Common myeloid progenitor, CD34-positive (primary cell): ENCODE measurements at regions not wholly inside any gene's neighbourhood (a gene's known extent, or its start where the extent isn't known, plus 50 kb on each side); places are given as distances from the start of the nearest gene placed in this dataset.

ENCODE experiments used
- CTCF ChIA-PET: fragments of 350-600 bp; sonication (Branson Sonifier 250); formaldehyde crosslinking; loops from one replicate; lab custom pipeline; 2021; ENCODE audit warnings: antibody characterized with exemption; lab: Charles Lee
- POLR2A ChIA-PET: fragments of 350-600 bp; sonication (Branson Sonifier 250); formaldehyde crosslinking; loops from one replicate; lab custom pipeline; 2021; ENCODE audit warnings: antibody characterized with exemption; lab: Charles Lee
- DNase-seq, 3 donors: peaks; one replicate each; pipeline versions ENCODE4 v3.0.0 to v3.0.0-alpha.2; 2013
- H3K27ac ChIP-seq, 2 experiments: 1 replicate in 1 of 2; 2 replicates in 1 of 2; pipeline ENCODE4 v1.7.0; 2013; ENCODE audit warnings: inconsistent platforms in 2 of 2, low read length in 2 of 2, mild to moderate bottlenecking in 2 of 2, low read depth in 1 of 2, moderate library complexity in 1 of 2; ENCODE audit not compliant: severe bottlenecking in 2 of 2, insufficient read depth in 1 of 2, poor library complexity in 1 of 2
- H3K27me3 ChIP-seq, 5 experiments: replicated peaks in 2 of 5; 1 replicate in 3 of 5; 2 replicates in 2 of 5; pipeline versions ENCODE4 v1.6.1 to v1.7.0; 2013; ENCODE audit warnings: low read length in 4 of 5, mild to moderate bottlenecking in 2 of 5, moderate library complexity in 2 of 5, inconsistent platforms in 1 of 5; ENCODE audit not compliant: insufficient read depth in 5 of 5, control insufficient read depth in 4 of 5
- H3K36me3 ChIP-seq, 4 experiments: 1 replicate in 2 of 4; 2 replicates in 2 of 4; pipeline versions ENCODE4 v1.6.1 to v1.7.0; 2013; ENCODE audit warnings: low read length in 3 of 4, control low read depth in 1 of 4, mild to moderate bottlenecking in 1 of 4; ENCODE audit not compliant: control insufficient read depth in 4 of 4, insufficient read depth in 4 of 4
- H3K4me1 ChIP-seq, 4 experiments: 1 replicate in 3 of 4; 2 replicates in 1 of 4; pipeline versions ENCODE4 v1.6.1 to v1.7.1; 2013; ENCODE audit warnings: low read length in 3 of 4, mild to moderate bottlenecking in 3 of 4, control low read depth in 1 of 4, inconsistent platforms in 1 of 4, moderate library complexity in 1 of 4; ENCODE audit not compliant: control insufficient read depth in 4 of 4, insufficient read depth in 4 of 4; ENCODE audit errors: control extremely low read depth in 1 of 4
- H3K4me3 ChIP-seq, 7 experiments: 1 replicate in 4 of 7; 2 replicates in 3 of 7; pipeline versions ENCODE4 v1.5.1 to v1.7.0; 2013; ENCODE audit warnings: mild to moderate bottlenecking in 7 of 7, low read length in 6 of 7, moderate library complexity in 6 of 7, inconsistent platforms in 2 of 7, low read depth in 2 of 7, control low read depth in 1 of 7; ENCODE audit not compliant: insufficient read depth in 4 of 7, control insufficient read depth in 1 of 7; ENCODE audit errors: extremely low read depth in 1 of 7
- H3K9me3 ChIP-seq, 5 experiments: 1 replicate in 4 of 5; 2 replicates in 1 of 5; pipeline versions ENCODE4 v1.6.1 to v1.7.1; 2013; ENCODE audit warnings: low read length in 4 of 5, mild to moderate bottlenecking in 2 of 5, inconsistent platforms in 1 of 5, low read depth in 1 of 5, moderate library complexity in 1 of 5; ENCODE audit not compliant: control insufficient read depth in 4 of 5, insufficient read depth in 2 of 5; ENCODE audit errors: control extremely low read depth in 1 of 5
- WGBS: methylation state at CpG from one replicate; pipeline ENCODE4 v1.1.5; 2013; ENCODE audit not compliant: insufficient coverage; 5-methylcytosine and 5-hydroxymethylcytosine counted together

DNA sequence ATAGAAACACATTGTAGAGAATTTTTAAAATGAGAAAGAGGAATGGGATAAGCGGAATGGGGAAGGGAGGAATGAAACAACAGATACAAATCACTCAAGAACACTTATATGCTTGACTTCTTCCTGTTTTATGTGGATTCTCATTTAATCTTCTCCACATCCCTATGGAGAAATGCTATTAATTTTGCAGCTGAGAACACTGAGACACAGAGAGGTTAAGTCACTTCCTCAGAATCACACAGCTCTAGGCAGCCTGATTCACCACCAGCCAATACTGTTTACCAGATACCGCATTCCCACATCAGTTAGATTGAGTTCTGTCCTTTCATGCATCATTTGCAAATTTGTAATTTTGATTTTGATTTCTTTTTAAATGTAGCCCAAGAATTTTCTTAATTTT is 170.5 kb downstream of the SH2D4B start:
- Histone ChIP-seq H3K9me3 (no peaks in the 10 kb centered on the region), H3K4me1 (no peaks in the 10 kb centered on the region), H3K27ac (no peak overlapping the region), H3K27me3 (peaks cover 0 to 4% (median 0%) of the 10 kb centered on the region in 5 experiments), H3K36me3 (no peaks in the 10 kb centered on the region), H3K4me3 (no peak overlapping the region)
- CTCF ChIA-PET, result no interaction called here
- POLR2A ChIA-PET, result no interaction called here
- DNase-seq, result no peak
- no CpG with 5 or more reads among the region's 2 CpGs for WGBS

DNA sequence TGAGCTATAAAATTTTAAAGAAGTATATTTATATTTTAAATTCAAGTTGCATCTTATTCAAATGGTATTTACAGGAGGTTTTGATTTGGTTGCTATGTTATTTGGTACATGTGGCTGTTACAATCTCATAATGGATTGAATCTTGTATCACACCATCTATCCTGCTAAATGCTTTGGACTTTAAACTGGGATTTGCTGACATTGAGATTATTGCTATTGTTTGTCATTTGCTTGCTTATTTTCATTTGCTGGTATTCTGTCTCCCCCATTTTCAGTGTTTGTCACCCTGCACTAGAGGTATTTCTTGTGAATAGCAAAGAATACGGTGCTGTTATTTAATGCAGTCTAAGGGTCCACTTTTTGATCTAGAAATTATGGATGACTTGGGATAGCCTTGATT is 171.1 kb downstream of the SH2D4B start:
- H3K36me3 ChIP-seq, result no peaks in the 10 kb centered on the region
- WGBS, result no CpG with 5 or more reads among the region's 1 CpG
- no peak overlapping the region for H3K4me3 ChIP-seq
- peaks cover 0 to 4% (median 0%) of the 10 kb centered on the region in 5 experiments for H3K27me3 ChIP-seq
- H3K9me3 ChIP-seq, result no peaks in the 10 kb centered on the region
- no peak overlapping the region for H3K27ac ChIP-seq
- H3K4me1 ChIP-seq, result no peaks in the 10 kb centered on the region
- DNase-seq, result no peak
- ChIA-PET CTCF (no interaction called here), POLR2A (no interaction called here)

DNA sequence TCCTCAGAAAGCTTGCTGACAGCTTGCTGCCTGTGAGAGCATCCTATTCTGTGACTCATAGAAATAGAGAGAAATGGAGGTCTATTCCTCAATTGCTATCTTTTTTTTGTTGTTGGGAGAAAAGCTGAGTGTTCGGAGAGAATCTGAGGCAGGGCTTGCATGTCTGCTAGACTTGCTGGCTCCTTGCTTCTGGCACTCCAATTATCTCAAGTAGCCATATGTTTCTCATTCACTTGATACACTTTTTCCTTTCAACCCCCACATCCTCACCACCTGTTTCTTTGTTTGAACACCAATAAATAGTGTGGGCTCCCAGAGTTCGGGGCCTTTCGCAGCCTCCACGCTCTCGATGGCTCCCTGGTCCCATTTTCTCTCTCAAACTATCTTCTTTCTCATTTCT is 172.2 kb downstream of the SH2D4B start:
- DNase-seq, result no peak
- no CpG with 5 or more reads among the region's 5 CpGs for WGBS
- Histone ChIP-seq H3K27ac (no peak overlapping the region), H3K9me3 (no peaks in the 10 kb centered on the region), H3K4me1 (no peaks in the 10 kb centered on the region), H3K36me3 (no peaks in the 10 kb centered on the region), H3K4me3 (no peak overlapping the region), H3K27me3 (peaks cover 0 to 7% (median 4%) of the 10 kb centered on the region in 5 experiments)
- ChIA-PET POLR2A (no interaction called here), CTCF (no interaction called here)

DNA sequence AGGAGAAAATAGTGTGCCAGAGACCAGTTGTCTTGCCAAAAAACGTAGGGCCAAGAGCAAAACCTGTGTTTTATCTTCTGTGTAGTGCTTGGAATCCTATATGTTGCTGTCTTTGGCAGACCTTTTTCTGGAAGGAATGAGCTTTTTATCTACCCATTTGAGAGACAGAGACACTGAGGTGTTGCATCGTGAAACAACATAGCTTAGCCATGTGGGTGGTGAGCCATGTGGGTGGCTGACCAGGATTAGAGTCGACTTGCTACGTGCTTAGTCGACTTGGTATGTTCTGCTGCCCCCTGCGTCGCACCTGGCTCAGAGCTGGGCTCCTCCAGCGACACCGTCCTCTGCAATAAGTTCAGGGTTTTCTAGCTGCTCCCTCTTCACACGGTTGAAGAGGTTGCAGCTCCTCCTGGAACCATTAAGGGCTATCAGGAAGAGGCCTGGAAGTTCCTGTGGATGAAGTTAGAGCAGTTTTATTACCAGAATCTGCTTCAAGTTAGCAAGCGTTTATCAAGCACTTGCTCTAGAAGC is 175.8 kb downstream of the SH2D4B start:
- no peak for DNase-seq
- WGBS, result 84% methylated on average over 11 of the region's 11 CpGs
- Histone ChIP-seq H3K4me3 (no peak overlapping the region), H3K4me1 (no peaks in the 10 kb centered on the region), H3K27me3 (peaks cover 0 to 7% (median 0%) of the 10 kb centered on the region in 5 experiments), H3K36me3 (no peaks in the 10 kb centered on the region), H3K9me3 (no peaks in the 10 kb centered on the region), H3K27ac (no peak overlapping the region)
- ChIA-PET POLR2A (no interaction called here), CTCF (interaction anchor here (0.9 to 1.4 kb wide), 2 partner anchors 14 to 210 kb away, joined by 3 to 5 read pairs; no protein-coding TSS in a partner anchor)

DNA sequence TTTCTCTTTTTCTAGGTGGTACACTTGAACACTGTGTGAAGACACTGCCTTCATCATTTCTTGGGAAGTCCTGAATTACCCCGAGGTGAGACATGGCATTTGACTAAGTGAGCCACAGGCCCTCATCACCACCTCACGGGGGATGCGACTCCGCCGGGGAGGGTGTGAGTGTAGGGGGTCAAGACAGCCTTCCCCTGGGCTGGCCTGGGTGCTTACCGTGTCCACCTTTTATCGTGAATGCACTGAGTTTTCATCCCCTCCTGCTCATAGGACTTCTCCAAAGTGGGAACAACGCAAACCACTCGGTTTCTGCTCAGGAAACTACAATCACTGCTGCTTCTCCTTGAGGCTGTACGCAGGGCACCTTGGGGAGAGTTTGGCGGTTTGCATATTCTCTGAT is 176.9 kb downstream of the SH2D4B start:
- WGBS, result 86% methylated on average over 9 of the region's 11 CpGs
- Histone ChIP-seq H3K27ac (no peak overlapping the region), H3K36me3 (no peaks in the 10 kb centered on the region), H3K4me3 (no peak overlapping the region), H3K4me1 (no peaks in the 10 kb centered on the region), H3K9me3 (no peaks in the 10 kb centered on the region), H3K27me3 (peaks cover 0 to 7% (median 0%) of the 10 kb centered on the region in 5 experiments)
- DNase-seq, result no peak
- ChIA-PET CTCF (interaction anchor here (1.4 kb wide), 1 partner anchor 15 kb away, joined by 5 read pairs; no protein-coding TSS in a partner anchor), POLR2A (no interaction called here)

DNA sequence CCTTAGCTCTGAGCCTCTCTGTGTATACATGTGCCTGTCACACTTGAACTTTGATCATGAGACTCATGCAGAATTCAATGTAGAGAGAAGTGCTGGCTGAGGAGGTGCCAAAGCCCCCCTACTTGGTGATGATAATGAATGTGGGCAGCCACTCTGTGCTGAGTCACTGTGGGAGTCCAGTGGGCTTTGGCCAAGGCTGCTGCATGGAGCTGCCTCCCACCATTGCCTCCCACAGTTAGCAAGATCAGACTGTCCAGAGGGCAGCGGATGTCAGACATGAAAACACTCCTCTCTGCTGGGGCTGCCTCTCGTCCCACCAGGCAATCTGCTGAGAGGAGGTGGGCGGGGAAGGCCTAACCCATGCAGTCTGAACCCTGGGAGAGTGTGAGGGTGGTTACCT is 180.3 kb downstream of the SH2D4B start:
- DNase-seq, result no peak
- H3K9me3 ChIP-seq, result no peaks in the 10 kb centered on the region
- H3K36me3 ChIP-seq, result no peaks in the 10 kb centered on the region
- POLR2A ChIA-PET, result no interaction called here
- no peaks in the 10 kb centered on the region for H3K4me1 ChIP-seq
- 100% methylated on average over 3 of the region's 3 CpGs for whole genome bisulfite sequencing
- peaks cover 0 to 7% (median 0%) of the 10 kb centered on the region in 5 experiments for H3K27me3 ChIP-seq
- CTCF ChIA-PET, result no interaction called here
- H3K27ac ChIP-seq, result no peak overlapping the region
- H3K4me3 ChIP-seq, result no peak overlapping the region

DNA sequence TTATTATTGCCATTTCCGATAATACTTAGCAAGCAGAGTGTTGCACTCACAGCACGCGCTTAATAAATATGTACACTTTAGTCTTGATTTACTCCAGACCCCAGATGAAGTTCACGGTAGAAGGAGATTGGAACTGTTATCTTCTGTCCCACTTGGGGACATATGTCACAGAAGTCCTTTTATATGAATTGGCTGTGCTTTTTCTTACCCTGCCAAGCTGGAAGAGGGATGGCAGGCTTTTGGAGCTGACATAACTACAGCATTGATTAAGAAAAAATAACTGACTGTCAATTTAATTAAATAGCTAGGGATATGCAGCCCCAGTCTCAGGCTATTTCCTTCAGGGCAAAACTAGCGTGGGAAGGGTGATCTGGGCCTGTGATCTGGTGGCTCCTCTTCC is 182.2 kb downstream of the SH2D4B start:
- ChIA-PET CTCF (no interaction called here), POLR2A (no interaction called here)
- Histone ChIP-seq H3K27ac (no peak overlapping the region), H3K4me3 (no peak overlapping the region), H3K9me3 (no peaks in the 10 kb centered on the region), H3K36me3 (no peaks in the 10 kb centered on the region), H3K27me3 (peaks cover 0 to 1% (median 0%) of the 10 kb centered on the region in 5 experiments), H3K4me1 (no peaks in the 10 kb centered on the region)
- 100% methylated on average over 1 of the region's 5 CpGs for WGBS
- DNase-seq, result no peak
